GM19463 (cell line): ENCODE measurements at regions not wholly inside any gene's neighbourhood (a gene's known extent, or its start where the extent isn't known, plus 50 kb on each side); places are given as distances from the start of the nearest gene placed in this dataset.
"Not testable (repeated sequence)": the region's sequence is repeated elsewhere in the genome, so short reads cannot be mapped to it uniquely, and the experiment has no call there.

Experiments used
- ATAC-seq: cut with Tn5 transposase; IDR thresholded peaks from one replicate; pipeline ENCODE4 v1.9.1; 2021; ENCODE audit warnings: mild to moderate bottlenecking, moderate library complexity; ENCODE audit not compliant: unreplicated experiment

- ATAC-seq, result no peak
These were observed 165.4 kb upstream of the WDR1 start for GRCh38 chr4:10281996-10282395.

- ATAC-seq, result no peak
These were observed 162.7 kb upstream of the WDR1 start for GRCh38 chr4:10279261-10279660.

DNA sequence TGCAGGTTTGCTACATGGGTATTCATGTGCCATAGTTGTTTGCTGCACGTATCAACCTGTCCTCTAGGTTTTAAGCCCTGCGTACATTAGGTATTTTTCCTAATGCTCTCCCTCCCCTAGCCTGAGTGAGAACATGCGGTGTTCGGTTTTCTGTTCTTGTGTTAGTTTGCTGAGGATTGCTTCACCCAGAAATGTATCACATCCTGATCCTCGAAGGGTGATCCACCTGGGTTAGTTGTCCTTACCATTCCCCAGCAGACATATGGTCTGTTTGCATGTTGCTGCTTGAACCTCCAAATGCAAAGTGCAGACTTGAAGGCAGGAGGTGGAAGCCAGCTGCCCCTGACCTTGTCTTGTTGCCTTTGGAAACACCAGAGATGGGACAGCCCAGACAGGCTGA, 161.5 kb upstream of the WDR1 start:
- no peak for ATAC-seq

DNA sequence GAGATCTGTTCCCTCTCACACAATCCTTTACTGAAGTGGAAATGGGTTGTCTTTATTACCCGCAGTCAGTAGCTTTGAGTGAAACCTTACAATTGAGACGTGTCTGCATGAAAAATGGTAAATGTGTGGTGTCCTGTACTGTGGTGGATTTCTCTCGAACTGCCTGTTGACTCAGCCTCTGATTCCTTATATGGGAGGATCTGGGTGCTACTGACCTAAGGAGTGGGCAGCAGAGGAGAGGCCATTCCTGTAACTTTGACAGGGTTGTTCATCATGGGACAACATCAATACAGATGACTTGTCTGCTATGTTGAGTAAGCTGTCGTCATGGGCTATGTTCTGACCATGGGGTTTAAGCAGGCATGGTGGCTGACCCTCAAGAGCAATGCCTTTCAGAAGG, 159.6 kb upstream of the WDR1 start:
- no peak for ATAC-seq

DNA sequence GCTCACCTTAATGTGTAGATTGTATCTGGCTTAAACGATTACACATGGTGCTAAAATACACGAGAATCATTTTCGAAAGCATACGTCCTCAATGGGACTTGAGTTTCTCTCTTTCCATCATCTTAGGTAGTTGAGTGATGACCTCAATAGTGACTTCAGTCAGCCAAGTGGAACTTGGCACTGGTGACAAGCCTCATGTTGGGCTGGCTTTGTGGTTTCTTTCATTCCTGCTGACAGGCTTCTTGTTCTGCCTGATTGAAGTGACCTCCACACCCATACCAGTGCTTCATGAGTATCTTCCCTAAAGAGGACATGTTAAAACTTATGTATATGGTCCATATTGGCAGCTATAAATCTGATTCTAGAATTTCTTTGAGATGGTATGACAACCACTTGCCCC, 159.1 kb upstream of the WDR1 start:
- ATAC-seq, result no peak

- no peak for ATAC-seq
These were observed 156.4 kb upstream of the WDR1 start for GRCh38 chr4:10273030-10273429.

DNA sequence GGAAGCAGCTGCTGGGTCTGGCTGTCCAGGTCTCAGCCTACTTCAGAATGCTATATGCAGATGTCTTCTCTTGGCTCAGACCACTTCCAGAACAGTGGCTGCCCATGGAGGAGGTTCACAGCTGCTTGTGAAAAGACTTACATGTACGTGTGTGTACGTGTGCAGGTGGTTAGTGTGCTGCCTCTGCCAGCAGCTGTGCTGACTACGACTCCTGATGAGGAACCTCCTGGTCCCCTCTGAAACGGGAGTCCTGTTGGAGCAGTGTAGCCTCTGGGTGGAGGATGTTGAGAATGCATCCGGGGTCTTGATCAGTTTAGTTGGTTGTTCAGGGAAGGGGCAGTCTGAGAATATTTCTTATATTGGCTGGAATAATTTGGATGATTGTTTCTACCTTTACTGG, 155.9 kb upstream of the WDR1 start:
- no peak for ATAC-seq

GRCh38 chr4:10267066-10267465, 150.5 kb upstream of the WDR1 start:
- ATAC-seq, result no peak

DNA sequence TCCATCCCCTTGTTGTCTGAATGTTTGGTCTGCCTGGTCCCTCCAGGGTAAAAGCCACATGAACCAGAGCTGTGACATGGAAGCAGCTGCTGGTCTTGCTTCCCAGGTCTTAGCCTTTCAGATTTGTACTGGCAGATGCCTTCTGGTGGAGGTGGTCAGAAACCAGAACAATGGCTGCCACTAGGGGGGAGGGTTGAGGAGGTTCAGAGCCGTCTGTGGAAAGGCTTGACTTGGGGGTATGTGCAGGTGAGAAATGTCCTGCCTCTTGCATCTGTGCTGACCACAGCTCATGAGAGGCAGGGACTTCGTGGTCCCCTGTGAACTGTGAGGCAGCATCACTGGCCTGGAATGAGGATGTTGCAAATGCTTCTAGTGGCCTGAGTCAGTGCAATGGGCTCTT, 144.2 kb upstream of the WDR1 start:
- no peak for ATAC-seq

DNA sequence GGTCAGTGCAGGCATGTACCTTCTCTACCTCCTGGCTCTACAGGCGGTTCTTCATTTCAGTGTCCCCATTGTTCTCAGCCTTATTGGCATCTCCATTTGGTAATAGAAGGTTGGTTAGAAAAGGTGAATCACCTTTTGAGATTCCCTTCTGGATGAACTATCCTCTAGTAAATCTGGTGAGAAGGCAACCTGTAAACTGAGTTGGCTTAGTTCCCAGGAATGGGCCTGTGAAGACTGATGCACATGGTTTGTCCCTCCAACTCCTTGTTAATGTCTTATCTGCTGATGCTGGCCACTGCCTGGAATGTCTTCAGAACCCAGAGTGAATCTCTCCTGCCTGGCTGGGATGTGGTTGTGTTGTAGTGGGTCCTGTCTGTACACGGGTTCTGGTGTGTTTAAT, 143.4 kb upstream of the WDR1 start:
- no peak for ATAC-seq

DNA sequence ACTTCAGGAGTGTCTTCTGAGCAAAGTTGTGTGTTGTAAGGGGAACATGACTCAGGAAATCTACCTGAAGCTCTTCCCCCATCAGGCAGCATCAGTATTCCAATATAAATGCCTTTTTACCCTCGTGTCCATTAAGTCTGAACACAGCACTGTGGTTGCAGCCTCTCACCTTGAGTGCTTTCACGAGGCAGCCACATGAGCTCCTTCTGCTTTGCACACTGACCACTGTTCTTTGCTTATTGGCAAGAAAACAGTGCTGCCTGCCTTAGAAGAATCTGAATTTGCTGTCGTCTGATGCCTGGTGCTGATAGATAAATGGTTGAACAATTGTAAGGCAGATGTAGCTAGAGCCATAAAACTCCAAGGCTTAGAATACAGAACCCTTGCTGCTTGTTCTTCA, 139.6 kb upstream of the WDR1 start:
- ATAC-seq, result no peak

DNA sequence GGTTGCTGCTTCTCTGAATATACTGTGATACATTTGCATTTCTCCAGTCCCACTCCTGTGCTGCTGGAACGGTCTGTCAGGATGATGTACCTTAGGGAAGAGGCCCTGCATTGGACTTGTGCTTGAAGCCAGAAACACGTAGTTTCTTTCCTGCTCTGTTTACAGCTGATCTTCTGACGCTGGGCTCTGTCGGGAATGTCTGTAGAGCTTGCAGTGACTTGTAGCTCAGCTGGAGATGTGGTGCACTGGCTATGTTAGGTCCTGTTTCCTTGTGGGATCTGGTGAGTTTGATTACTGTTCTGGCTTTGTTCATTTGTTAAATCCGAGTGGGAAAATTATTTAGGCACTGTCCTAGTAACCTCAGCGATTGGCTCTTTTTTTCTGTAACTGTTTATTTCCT, 137.2 kb upstream of the WDR1 start:
- no peak for ATAC-seq

GRCh38 chr4:10245751-10246150, 129.2 kb upstream of the WDR1 start:
- no peak for ATAC-seq

- no peak for ATAC-seq
These were observed 127.3 kb upstream of the WDR1 start for GRCh38 chr4:10243856-10244255.

DNA sequence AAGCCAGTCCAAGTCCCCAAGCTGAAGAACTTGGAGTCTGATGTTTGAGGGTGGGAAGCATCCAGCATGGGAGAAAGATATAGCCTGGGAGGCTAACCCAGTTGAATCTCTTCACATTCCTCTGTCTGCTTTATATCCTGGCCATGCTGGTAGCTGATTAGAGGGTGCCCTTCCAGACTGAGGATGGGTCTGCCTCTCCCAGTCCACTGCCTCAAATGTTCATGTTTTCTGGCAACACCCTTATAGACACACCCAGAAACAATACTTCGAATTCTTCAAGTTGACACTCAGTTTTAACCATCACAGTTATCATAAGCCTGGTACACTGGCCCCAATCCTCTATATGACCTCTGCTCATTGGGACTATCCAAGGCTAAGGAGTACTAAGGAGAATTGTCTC, 124.1 kb upstream of the WDR1 start:
- ATAC-seq, result no peak

GRCh38 chr4:10239982-10240654, 123.5 kb upstream of the WDR1 start:
- ATAC-seq, result no peak

DNA sequence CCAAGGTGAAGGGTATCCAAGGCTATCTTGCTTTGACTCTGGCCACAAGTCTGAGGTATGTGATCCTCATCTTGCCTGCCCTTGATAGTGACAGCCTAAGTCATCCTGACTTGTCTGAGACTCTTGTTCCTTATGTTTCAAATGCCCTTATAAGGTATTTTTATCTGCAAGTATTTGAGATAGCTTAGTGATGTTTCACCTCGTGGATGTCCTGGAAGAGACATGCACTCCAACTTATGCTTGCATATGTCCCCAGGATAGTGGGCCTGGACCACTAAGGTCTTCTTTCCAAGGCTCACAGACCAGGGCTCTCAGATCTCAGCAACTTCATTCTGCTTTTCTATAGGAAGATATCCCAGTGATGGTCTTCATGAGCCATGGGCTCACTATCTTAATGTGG, 120.5 kb upstream of the WDR1 start:
- ATAC-seq, result no peak

DNA sequence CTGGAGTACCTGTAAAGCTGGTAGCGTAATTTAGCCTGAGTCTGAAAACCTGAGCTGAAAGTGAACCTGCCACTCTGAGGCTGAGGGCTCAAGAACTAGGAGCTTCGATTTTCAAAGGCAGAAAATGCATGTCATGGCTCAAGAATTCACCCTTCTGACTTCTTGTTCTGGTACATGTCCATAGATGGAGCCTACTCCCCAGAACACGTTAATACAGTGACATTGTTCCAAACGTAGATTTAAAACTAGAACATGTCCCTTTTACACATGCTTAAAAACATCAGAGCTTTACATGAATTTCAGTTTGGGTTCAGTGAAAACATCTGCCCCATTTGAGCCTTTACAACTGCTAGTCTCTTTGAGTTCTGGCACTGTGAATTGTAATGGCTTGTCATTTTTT, 115.5 kb upstream of the WDR1 start:
- ATAC-seq, result no peak

DNA sequence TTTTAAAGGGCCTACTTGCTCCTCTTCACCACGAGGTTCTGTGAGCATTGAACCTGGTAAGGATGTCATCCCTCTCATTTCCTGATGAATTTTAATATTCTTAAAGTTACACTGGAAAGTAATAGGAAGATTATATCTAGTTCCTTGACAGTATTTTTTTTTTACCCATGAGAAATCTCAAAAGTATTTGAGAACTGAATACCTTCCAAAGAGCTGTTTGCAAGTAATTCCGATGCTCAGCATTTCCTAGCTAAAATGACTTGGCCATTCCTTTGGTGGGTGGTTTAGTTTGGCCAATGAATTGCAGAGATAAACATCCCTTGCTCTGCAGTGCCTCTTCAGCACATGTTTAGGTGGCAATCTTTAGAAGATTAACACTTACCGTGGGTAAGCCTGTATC, 110.2 kb upstream of the WDR1 start:
- no peak for ATAC-seq

- no peak for ATAC-seq
These were observed 108.5 kb upstream of the WDR1 start for GRCh38 chr4:10225096-10225495.

GRCh38 chr4:10223782-10224181, 107.2 kb upstream of the WDR1 start:
- no peak for ATAC-seq

DNA sequence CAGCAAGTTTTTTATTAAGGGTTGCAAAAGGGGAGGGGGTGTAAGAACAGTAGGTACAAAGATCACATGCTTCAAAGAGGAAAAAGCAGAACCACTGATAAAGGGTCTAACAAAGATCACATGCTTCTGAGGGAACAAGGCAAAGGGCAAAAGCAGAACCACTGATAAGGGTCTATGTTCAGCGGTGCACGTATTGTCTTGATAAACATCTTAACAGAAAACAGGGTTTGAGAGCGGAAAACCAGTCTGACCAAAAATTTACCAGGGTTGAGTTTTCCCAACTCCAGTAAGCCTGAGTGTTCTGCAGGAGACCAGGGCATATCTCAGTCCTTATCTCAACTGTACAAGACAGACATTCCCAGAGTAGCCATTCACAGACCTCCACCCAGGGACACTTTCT, 96.9 kb upstream of the WDR1 start:
- not testable (repeated sequence) for ATAC-seq

DNA sequence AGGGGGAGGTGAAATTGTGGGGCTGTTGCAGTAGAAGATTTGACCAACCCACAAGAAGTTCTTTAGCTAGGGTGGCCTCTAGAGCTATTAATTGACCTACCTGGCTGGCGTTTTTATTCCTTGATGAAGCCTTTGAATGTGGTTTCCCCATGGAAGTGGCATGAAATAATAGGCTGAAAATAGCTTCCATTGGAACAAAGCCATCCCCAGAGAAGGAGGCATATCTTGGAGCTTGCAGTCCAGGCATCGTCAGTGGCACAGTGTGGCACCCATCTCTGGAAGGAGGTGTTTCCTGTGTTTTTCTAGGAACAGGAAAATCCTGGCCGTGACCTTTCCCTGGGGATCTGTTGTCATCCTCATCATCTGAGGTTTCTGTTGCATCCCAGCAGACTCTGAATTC, 96.3 kb upstream of the WDR1 start:
- ATAC-seq, result no peak

- ATAC-seq, result no peak
These were observed 95.8 kb upstream of the WDR1 start for GRCh38 chr4:10212400-10212799.
